ENCODE measurements at regions not wholly inside any gene's neighbourhood (a gene's known extent, or its start where the extent isn't known, plus 50 kb on each side); places are given as distances from the start of the nearest gene placed in this dataset.

DNA sequence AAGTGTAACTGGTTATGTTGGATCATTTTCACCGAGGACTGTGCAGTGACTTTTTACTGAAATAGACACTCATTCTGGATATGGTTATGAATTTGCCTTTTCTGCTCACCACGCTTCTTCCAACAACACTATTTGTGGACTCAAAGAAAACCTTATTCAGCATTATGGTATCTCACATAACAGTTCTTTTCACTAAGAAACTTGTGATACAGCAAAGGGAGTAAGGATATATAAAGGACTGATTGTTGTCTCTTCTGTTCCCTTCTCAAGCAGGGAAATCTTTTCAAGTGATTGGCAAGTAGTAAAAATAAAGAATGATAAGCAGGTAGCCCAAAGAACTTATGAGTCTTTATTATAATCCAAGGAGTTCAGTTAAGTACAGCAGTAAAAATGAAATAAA lies 131.5 kb upstream of the SV2C start (continued):
- TF ChIP-seq, protein P1, sequence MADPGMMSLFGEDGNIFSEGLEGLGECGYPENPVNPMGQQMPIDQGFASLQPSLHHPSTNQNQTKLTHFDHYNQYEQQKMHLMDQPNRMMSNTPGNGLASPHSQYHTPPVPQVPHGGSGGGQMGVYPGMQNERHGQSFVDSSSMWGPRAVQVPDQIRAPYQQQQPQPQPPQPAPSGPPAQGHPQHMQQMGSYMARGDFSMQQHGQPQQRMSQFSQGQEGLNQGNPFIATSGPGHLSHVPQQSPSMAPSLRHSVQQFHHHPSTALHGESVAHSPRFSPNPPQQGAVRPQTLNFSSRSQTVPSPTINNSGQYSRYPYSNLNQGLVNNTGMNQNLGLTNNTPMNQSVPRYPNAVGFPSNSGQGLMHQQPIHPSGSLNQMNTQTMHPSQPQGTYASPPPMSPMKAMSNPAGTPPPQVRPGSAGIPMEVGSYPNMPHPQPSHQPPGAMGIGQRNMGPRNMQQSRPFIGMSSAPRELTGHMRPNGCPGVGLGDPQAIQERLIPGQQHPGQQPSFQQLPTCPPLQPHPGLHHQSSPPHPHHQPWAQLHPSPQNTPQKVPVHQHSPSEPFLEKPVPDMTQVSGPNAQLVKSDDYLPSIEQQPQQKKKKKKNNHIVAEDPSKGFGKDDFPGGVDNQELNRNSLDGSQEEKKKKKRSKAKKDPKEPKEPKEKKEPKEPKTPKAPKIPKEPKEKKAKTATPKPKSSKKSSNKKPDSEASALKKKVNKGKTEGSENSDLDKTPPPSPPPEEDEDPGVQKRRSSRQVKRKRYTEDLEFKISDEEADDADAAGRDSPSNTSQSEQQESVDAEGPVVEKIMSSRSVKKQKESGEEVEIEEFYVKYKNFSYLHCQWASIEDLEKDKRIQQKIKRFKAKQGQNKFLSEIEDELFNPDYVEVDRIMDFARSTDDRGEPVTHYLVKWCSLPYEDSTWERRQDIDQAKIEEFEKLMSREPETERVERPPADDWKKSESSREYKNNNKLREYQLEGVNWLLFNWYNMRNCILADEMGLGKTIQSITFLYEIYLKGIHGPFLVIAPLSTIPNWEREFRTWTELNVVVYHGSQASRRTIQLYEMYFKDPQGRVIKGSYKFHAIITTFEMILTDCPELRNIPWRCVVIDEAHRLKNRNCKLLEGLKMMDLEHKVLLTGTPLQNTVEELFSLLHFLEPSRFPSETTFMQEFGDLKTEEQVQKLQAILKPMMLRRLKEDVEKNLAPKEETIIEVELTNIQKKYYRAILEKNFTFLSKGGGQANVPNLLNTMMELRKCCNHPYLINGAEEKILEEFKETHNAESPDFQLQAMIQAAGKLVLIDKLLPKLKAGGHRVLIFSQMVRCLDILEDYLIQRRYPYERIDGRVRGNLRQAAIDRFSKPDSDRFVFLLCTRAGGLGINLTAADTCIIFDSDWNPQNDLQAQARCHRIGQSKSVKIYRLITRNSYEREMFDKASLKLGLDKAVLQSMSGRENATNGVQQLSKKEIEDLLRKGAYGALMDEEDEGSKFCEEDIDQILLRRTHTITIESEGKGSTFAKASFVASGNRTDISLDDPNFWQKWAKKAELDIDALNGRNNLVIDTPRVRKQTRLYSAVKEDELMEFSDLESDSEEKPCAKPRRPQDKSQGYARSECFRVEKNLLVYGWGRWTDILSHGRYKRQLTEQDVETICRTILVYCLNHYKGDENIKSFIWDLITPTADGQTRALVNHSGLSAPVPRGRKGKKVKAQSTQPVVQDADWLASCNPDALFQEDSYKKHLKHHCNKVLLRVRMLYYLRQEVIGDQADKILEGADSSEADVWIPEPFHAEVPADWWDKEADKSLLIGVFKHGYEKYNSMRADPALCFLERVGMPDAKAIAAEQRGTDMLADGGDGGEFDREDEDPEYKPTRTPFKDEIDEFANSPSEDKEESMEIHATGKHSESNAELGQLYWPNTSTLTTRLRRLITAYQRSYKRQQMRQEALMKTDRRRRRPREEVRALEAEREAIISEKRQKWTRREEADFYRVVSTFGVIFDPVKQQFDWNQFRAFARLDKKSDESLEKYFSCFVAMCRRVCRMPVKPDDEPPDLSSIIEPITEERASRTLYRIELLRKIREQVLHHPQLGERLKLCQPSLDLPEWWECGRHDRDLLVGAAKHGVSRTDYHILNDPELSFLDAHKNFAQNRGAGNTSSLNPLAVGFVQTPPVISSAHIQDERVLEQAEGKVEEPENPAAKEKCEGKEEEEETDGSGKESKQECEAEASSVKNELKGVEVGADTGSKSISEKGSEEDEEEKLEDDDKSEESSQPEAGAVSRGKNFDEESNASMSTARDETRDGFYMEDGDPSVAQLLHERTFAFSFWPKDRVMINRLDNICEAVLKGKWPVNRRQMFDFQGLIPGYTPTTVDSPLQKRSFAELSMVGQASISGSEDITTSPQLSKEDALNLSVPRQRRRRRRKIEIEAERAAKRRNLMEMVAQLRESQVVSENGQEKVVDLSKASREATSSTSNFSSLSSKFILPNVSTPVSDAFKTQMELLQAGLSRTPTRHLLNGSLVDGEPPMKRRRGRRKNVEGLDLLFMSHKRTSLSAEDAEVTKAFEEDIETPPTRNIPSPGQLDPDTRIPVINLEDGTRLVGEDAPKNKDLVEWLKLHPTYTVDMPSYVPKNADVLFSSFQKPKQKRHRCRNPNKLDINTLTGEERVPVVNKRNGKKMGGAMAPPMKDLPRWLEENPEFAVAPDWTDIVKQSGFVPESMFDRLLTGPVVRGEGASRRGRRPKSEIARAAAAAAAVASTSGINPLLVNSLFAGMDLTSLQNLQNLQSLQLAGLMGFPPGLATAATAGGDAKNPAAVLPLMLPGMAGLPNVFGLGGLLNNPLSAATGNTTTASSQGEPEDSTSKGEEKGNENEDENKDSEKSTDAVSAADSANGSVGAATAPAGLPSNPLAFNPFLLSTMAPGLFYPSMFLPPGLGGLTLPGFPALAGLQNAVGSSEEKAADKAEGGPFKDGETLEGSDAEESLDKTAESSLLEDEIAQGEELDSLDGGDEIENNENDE (IDR thresholded peaks at IDR 0.05; ENCODE audit: insufficient replicate concordance, low read length), result no peak
- TF ChIP-seq SRF (IDR thresholded peaks at IDR 0.05; ENCODE audit: low read depth, low read length) (no peak), POLR2A (IDR thresholded peaks at IDR 0.05; ENCODE audit: control extremely low read depth in 1 of 2, low read depth in 2 of 2, low read length in 2 of 2) (no peak), KDM4A (IDR thresholded peaks at IDR 0.05; ENCODE audit: low read depth, low read length, severe bottlenecking) (no peak), TAF7 (optimal IDR thresholded peaks at IDR 0.05; ENCODE audit: borderline replicate concordance, low read depth, low read length) (no peak), SIRT6 (IDR thresholded peaks at IDR 0.05; ENCODE audit: low read length) (no peak), EGR1 (IDR thresholded peaks at IDR 0.05; ENCODE audit: borderline replicate concordance, low read depth, low read length) (no peak), EP300 (IDR thresholded peaks at IDR 0.05; ENCODE audit: borderline replicate concordance in 1 of 2, low read depth in 2 of 2, low read length in 2 of 2) (no peak)

All from H1 (cell line).